Peyer's patch (tissue), 4 donors: ENCODE measurements at regions not wholly inside any gene's neighbourhood (a gene's known extent, or its start where the extent isn't known, plus 50 kb on each side); places are given as distances from the start of the nearest gene placed in this dataset.

Experiments used
- DNase-seq, 3 donors: peaks; one replicate each; pipeline ENCODE4 v3.0.0-alpha.2; 2017 to 2019
- H3K27ac ChIP-seq, 4 donors: fragments of 200-600 bp; sonication (generic); one replicate each; pipeline ENCODE4 v1.5.1; 2016 to 2019
- H3K27me3 ChIP-seq, 2 donors: fragments of 200-600 bp; sonication (generic); one replicate each; pipeline ENCODE4 v1.5.1; 2019
- H3K36me3 ChIP-seq, 3 donors: fragments of 200-600 bp; sonication (generic); one replicate each; pipeline ENCODE4 v1.5.1; 2016 to 2019
- H3K4me1 ChIP-seq, 4 donors: fragments of 200-600 bp; sonication (generic); one replicate each; pipeline ENCODE4 v1.5.1; 2016 to 2019
- H3K4me3 ChIP-seq, 4 donors: fragments of 200-600 bp; sonication (generic); 1 replicate in 3 of 4; 2 replicates in 1 of 4; pipeline ENCODE4 v1.5.1; 2016 to 2019; ENCODE audit warnings: mild to moderate bottlenecking in 1 of 4
- H3K9me3 ChIP-seq, 4 donors: fragments of 200-600 bp; sonication (generic); one replicate each; pipeline ENCODE4 v1.5.1; 2016 to 2019; ENCODE audit warnings: mild to moderate bottlenecking in 1 of 4
- CTCF ChIP-seq, 6 experiments: fragments of 450-650 bp in 4 of 6; fragments of 200-600 bp in 2 of 6; sonication (generic) in 1 of 6; IDR thresholded peaks; one replicate each; pipeline ENCODE4 v1.5.1; 2017 to 2019; ENCODE audit warnings: antibody characterized with exemption in 6 of 6, mild to moderate bottlenecking in 3 of 6, moderate library complexity in 1 of 6
- POLR2A ChIP-seq, 2 donors: fragments of 450-650 bp; IDR thresholded peaks; one replicate each; pipeline ENCODE4 v1.5.1; 2017; ENCODE audit warnings: antibody characterized with exemption in 2 of 2, mild to moderate bottlenecking in 2 of 2, moderate library complexity in 2 of 2

GRCh38 chr3:187522293-187522692 lies 147.9 kb downstream of the SST start:
- no peak overlapping the region for H3K4me3 ChIP-seq
- no peak overlapping the region for H3K27ac ChIP-seq
- TF ChIP-seq CTCF (IDR thresholded peaks at IDR 0.05) (no peak), POLR2A (IDR thresholded peaks at IDR 0.05) (no peak)
- no peak for DNase-seq
- H3K27me3 ChIP-seq: no peaks in the 10 kb centered on the region
- H3K36me3 ChIP-seq: no peaks in the 10 kb centered on the region
- H3K4me1 ChIP-seq: no peaks in the 10 kb centered on the region
- H3K9me3 ChIP-seq: no peaks in the 10 kb centered on the region

GRCh38 chr3:187521546-187521945 lies 148.6 kb downstream of the SST start:
- Histone ChIP-seq H3K27me3 (no peaks in the 10 kb centered on the region), H3K36me3 (no peaks in the 10 kb centered on the region), H3K4me1 (no peaks in the 10 kb centered on the region), H3K27ac (no peak overlapping the region), H3K9me3 (no peaks in the 10 kb centered on the region), H3K4me3 (no peak overlapping the region)
- DNase-seq: no peak
- TF ChIP-seq POLR2A (IDR thresholded peaks at IDR 0.05) (no peak), CTCF (IDR thresholded peaks at IDR 0.05) (no peak)

- Histone ChIP-seq H3K27ac (no peak overlapping the region), H3K4me3 (no peak overlapping the region), H3K9me3 (no peaks in the 10 kb centered on the region), H3K4me1 (no peaks in the 10 kb centered on the region), H3K27me3 (no peaks in the 10 kb centered on the region), H3K36me3 (no peaks in the 10 kb centered on the region)
- no peak for TF ChIP-seq CTCF (IDR thresholded peaks at IDR 0.05)
- TF ChIP-seq POLR2A (IDR thresholded peaks at IDR 0.05): no peak
- DNase-seq: no peak
Observed at GRCh38 chr3:187520027-187520945, 149.9 kb downstream of the SST start.

GRCh38 chr3:187519428-187519890 lies 150.7 kb downstream of the SST start:
- H3K9me3 ChIP-seq: no peaks in the 10 kb centered on the region
- no peaks in the 10 kb centered on the region for H3K4me1 ChIP-seq
- no peak overlapping the region for H3K27ac ChIP-seq
- H3K4me3 ChIP-seq: no peak overlapping the region
- no peaks in the 10 kb centered on the region for H3K27me3 ChIP-seq
- no peak for DNase-seq
- TF ChIP-seq POLR2A (IDR thresholded peaks at IDR 0.05) (no peak), CTCF (IDR thresholded peaks at IDR 0.05) (no peak)
- H3K36me3 ChIP-seq: no peaks in the 10 kb centered on the region

- Histone ChIP-seq H3K4me3 (no peak overlapping the region), H3K4me1 (no peaks in the 10 kb centered on the region), H3K9me3 (no peaks in the 10 kb centered on the region), H3K27me3 (no peaks in the 10 kb centered on the region), H3K27ac (no peak overlapping the region), H3K36me3 (no peaks in the 10 kb centered on the region)
- TF ChIP-seq POLR2A (IDR thresholded peaks at IDR 0.05) (no peak), CTCF (IDR thresholded peaks at IDR 0.05) (no peak)
- DNase-seq: no peak
Observed at GRCh38 chr3:187518616-187519015, 150.4 kb downstream of the RTP4 start.
